ENCODE measurements at regions not wholly inside any gene's neighbourhood (a gene's known extent, or its start where the extent isn't known, plus 50 kb on each side); places are given as distances from the start of the nearest gene placed in this dataset.

DNA sequence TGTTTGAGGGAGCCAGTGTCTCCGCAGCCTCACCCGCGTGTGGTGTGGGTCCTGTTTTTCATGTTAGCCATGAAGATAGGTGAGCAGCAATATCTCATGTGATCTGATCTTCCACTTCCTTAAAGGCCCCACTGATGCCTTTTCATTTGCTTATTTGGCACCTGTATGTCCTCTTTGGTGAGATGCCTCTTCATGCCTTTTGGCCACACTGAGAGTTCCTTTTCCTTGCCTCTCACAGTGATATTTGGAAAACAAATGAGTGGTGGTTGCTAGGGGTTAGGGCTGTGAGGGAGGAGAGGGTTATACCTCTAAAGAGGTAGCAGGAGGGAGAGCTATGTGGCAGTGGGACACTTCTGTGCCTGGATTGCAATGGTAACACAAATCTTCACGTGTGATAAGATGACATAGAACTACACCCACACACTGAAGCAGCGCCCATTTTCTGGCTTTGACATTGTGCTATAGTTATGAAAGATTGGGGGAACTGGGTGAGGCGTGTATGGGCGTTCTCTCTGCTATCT, 90.4 kb upstream of the TNS3 start:
- TF ChIP-seq, protein P1, sequence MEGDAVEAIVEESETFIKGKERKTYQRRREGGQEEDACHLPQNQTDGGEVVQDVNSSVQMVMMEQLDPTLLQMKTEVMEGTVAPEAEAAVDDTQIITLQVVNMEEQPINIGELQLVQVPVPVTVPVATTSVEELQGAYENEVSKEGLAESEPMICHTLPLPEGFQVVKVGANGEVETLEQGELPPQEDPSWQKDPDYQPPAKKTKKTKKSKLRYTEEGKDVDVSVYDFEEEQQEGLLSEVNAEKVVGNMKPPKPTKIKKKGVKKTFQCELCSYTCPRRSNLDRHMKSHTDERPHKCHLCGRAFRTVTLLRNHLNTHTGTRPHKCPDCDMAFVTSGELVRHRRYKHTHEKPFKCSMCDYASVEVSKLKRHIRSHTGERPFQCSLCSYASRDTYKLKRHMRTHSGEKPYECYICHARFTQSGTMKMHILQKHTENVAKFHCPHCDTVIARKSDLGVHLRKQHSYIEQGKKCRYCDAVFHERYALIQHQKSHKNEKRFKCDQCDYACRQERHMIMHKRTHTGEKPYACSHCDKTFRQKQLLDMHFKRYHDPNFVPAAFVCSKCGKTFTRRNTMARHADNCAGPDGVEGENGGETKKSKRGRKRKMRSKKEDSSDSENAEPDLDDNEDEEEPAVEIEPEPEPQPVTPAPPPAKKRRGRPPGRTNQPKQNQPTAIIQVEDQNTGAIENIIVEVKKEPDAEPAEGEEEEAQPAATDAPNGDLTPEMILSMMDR (IDR thresholded peaks at IDR 0.05; ENCODE audit: poor library complexity), result no peak
- no peak for TF ChIP-seq EZH2 (IDR thresholded peaks at IDR 0.05; ENCODE audit: borderline replicate concordance)
